PC-9 (cell line): ENCODE measurements at regions not wholly inside any gene's neighbourhood (a gene's known extent, or its start where the extent isn't known, plus 50 kb on each side); places are given as distances from the start of the nearest gene placed in this dataset.

Experiments used
- BruUV-seq: library from RNA; stranded (reverse); fragments of 400-500 nt; replicated peaks from 2 replicates; lab custom pipeline; 2021; lab: Mats Ljungman, UMichigan
- CTCF ChIA-PET: fragments of 300-600 bp; sonication (Branson Sonifier 250); formaldehyde crosslinking; loops from one replicate; lab custom pipeline; 2022; ENCODE audit warnings: antibody characterized with exemption; lab: Charles Lee
- POLR2A ChIA-PET: fragments of 300-600 bp; sonication (Branson Sonifier 250); formaldehyde crosslinking; loops from one replicate; lab custom pipeline; 2022; ENCODE audit warnings: antibody characterized with exemption; ENCODE audit not compliant: unreplicated experiment; lab: Charles Lee
- DNase-seq, 2 experiments: peaks; one replicate each; pipeline versions ENCODE4 v3.0.0 to v3.0.0-alpha.2; 2015 to 2022; ENCODE audit warnings: mixed read lengths in 1 of 2
- H2AFZ ChIP-seq: fragments of 200-600 bp; sonication (generic); 2 replicates; pipeline ENCODE4 v1.8.1; 2017; ENCODE audit warnings: antibody characterized with exemption
- H3F3A ChIP-seq: fragments of 200-600 bp; sonication (generic); 2 replicates; pipeline ENCODE4 v1.8.1; 2017; ENCODE audit warnings: antibody characterized with exemption, mild to moderate bottlenecking, low read depth; ENCODE audit not compliant: insufficient read depth
- H3K27ac ChIP-seq: fragments of 200-600 bp; sonication (generic); 2 replicates; pipeline ENCODE4 v1.6.1; 2016; ENCODE audit warnings: mixed run types
- H3K27me3 ChIP-seq: fragments of 200-600 bp; sonication (generic); 2 replicates; pipeline ENCODE4 v1.6.1; 2016; ENCODE audit warnings: low read depth, mixed run types; ENCODE audit not compliant: insufficient read depth
- H3K36me3 ChIP-seq: fragments of 200-600 bp; sonication (generic); 2 replicates; pipeline ENCODE4 v1.6.1; 2016; ENCODE audit warnings: low read depth, mixed run types
- H3K4me1 ChIP-seq: fragments of 200-600 bp; sonication (generic); replicated peaks from 2 replicates; pipeline ENCODE4 v1.6.1; 2016; ENCODE audit warnings: mixed run types; ENCODE audit not compliant: insufficient read depth
- H3K4me2 ChIP-seq: fragments of 200-600 bp; sonication (generic); 2 replicates; pipeline ENCODE4 v1.6.1; 2017; ENCODE audit warnings: mixed run types
- H3K4me3 ChIP-seq: fragments of 200-600 bp; sonication (generic); 2 replicates; pipeline ENCODE4 v1.6.1; 2016; ENCODE audit warnings: mixed run types
- H3K79me2 ChIP-seq: fragments of 200-600 bp; sonication (generic); 2 replicates; pipeline ENCODE4 v1.6.1; 2017; ENCODE audit warnings: low read depth, mixed run types
- H3K9me2 ChIP-seq: fragments of 200-600 bp; sonication (generic); 2 replicates; pipeline ENCODE4 v1.8.1; 2017; ENCODE audit warnings: mild to moderate bottlenecking; ENCODE audit not compliant: insufficient read depth
- H3K9me3 ChIP-seq: fragments of 200-600 bp; sonication (generic); 2 replicates; pipeline ENCODE4 v1.8.1; 2016; ENCODE audit warnings: low read depth; ENCODE audit not compliant: insufficient read depth
- H4K20me1 ChIP-seq: fragments of 200-600 bp; sonication (generic); 2 replicates; pipeline ENCODE4 v1.8.1; 2017; ENCODE audit not compliant: insufficient read depth
- EZH2 ChIP-seq: fragments of 200-600 bp; sonication (generic); IDR thresholded peaks from 2 replicates; pipeline ENCODE4 v1.8.0; 2017; ENCODE audit warnings: antibody characterized with exemption, low read depth
- intact Hi-C: fragments of 100-400 bp; cut with micrococcal nuclease; formaldehyde crosslinking; loops from one replicate; pipeline ENCODE4 v1.10.0; 2022; ENCODE audit not compliant: unreplicated experiment
- TF ChIP-seq, protein P1 (sequence below): fragments of 200-600 bp; sonication (generic); conservative IDR thresholded peaks from 2 replicates; pipeline ENCODE4 v1.6.1; 2017; ENCODE audit warnings: mixed run types, antibody characterized with exemption, mild to moderate bottlenecking, moderate library complexity

DNA sequence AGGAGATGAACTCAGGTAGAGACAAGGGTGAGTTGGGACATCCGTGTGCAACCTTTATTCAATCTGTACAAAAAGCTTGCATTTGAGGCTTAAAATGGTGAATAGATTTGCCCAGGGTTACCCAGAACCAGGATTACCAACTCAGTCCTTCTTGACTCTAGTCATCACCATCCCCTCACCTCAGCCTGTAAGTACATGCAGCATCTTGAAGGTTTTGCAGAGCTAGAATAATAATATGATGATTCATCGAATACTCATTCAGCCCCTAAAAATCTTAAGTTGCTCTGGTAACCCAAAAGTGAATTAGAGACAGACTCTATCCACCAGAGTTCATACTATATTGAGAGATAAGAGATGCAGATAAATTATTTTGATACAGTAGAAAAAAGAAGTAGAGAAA lies 90.3 kb downstream of the NKX2-1 start:
- Histone ChIP-seq H3F3A (no peaks in the 10 kb centered on the region), H3K27ac (no peak overlapping the region), H2AFZ (no peak overlapping the region), H3K4me3 (no peak overlapping the region), H3K4me2 (no peak overlapping the region), H3K27me3 (no peaks in the 10 kb centered on the region), H3K79me2 (no peaks in the 10 kb centered on the region), H3K36me3 (no peaks in the 10 kb centered on the region), H3K9me3 (no peaks in the 10 kb centered on the region), H4K20me1 (no peaks in the 10 kb centered on the region), H3K9me2 (no peaks in the 10 kb centered on the region), H3K4me1 (no peaks in the 10 kb centered on the region)
- no peak for DNase-seq
- ChIA-PET POLR2A (interaction anchor here (0.6 kb wide), 1 partner anchor 12 kb away, joined by 6 read pairs; no protein-coding TSS in a partner anchor), CTCF (no interaction called here)
- no peak for TF ChIP-seq EZH2
- TF ChIP-seq, protein P1, sequence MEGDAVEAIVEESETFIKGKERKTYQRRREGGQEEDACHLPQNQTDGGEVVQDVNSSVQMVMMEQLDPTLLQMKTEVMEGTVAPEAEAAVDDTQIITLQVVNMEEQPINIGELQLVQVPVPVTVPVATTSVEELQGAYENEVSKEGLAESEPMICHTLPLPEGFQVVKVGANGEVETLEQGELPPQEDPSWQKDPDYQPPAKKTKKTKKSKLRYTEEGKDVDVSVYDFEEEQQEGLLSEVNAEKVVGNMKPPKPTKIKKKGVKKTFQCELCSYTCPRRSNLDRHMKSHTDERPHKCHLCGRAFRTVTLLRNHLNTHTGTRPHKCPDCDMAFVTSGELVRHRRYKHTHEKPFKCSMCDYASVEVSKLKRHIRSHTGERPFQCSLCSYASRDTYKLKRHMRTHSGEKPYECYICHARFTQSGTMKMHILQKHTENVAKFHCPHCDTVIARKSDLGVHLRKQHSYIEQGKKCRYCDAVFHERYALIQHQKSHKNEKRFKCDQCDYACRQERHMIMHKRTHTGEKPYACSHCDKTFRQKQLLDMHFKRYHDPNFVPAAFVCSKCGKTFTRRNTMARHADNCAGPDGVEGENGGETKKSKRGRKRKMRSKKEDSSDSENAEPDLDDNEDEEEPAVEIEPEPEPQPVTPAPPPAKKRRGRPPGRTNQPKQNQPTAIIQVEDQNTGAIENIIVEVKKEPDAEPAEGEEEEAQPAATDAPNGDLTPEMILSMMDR = no peak
- no TSS peak for BruUV-seq
- intact Hi-C loops = no loop called here

DNA sequence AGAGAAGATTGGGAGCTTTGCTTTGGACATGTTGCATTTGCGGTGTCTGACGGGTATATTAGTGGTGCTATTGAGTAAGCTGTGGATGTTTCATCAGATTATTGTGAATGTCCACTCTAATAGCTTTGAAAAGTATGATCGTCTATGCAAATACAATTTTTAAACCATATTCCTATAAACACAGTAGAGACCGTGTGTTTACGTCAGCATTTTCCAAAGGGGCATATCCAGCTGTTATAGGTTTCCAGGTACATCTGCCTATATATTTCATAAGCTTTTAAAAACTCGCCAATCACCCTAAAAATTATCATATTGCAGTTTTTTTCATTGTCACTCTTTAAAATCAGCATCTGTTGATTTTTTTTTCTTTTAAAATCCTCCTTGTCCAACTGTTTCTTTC lies 91.7 kb downstream of the NKX2-1 start:
- no peaks in the 10 kb centered on the region for H3K4me1 ChIP-seq
- no peaks in the 10 kb centered on the region for H3K79me2 ChIP-seq
- no peaks in the 10 kb centered on the region for H3K9me3 ChIP-seq
- H3K4me2 ChIP-seq = no peak overlapping the region
- H3K9me2 ChIP-seq = no peaks in the 10 kb centered on the region
- no peak overlapping the region for H3K27ac ChIP-seq
- CTCF ChIA-PET = no interaction called here
- no peaks in the 10 kb centered on the region for H3K27me3 ChIP-seq
- no peak overlapping the region for H2AFZ ChIP-seq
- BruUV-seq = no TSS peak
- POLR2A ChIA-PET = no interaction called here
- TF ChIP-seq EZH2 = no peak
- TF ChIP-seq, protein P1 = no peak
- no peaks in the 10 kb centered on the region for H4K20me1 ChIP-seq
- no peak overlapping the region for H3K4me3 ChIP-seq
- intact Hi-C loops = no loop called here
- no peaks in the 10 kb centered on the region for H3K36me3 ChIP-seq
- DNase-seq = no peak
- no peaks in the 10 kb centered on the region for H3F3A ChIP-seq

DNA sequence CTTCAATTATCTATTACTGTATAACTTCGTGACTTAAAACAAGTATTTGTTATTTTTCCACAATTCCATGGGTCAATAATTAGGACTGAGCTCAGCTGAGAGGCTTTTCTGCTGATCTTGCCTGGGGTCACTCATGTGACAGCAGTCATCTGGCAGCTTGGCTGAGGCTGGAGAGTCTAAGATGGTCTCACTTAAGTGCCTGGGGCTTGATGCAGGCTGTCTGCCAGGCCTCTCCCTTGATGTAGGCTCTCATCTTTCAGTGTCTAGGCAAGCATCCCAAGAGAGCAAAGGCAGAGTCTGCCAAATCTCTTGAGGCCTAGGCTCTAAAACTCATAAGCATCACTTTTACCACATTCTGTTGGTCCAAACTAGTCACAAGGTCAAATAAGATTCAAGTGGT lies 93.2 kb downstream of the NKX2-1 start:
- H2AFZ ChIP-seq = no peak overlapping the region
- H3K9me2 ChIP-seq = no peaks in the 10 kb centered on the region
- no peak for TF ChIP-seq EZH2
- TF ChIP-seq, protein P1 = no peak
- H3K36me3 ChIP-seq = no peaks in the 10 kb centered on the region
- no peaks in the 10 kb centered on the region for H3K9me3 ChIP-seq
- no peak overlapping the region for H3K27ac ChIP-seq
- H3K79me2 ChIP-seq = no peaks in the 10 kb centered on the region
- H3K4me1 ChIP-seq = no peaks in the 10 kb centered on the region
- no peak for DNase-seq
- no peak overlapping the region for H3K4me2 ChIP-seq
- no peaks in the 10 kb centered on the region for H3F3A ChIP-seq
- intact Hi-C loops = no loop called here
- ChIA-PET CTCF (no interaction called here), POLR2A (no interaction called here)
- no peaks in the 10 kb centered on the region for H4K20me1 ChIP-seq
- no peaks in the 10 kb centered on the region for H3K27me3 ChIP-seq
- H3K4me3 ChIP-seq = no peak overlapping the region
- no TSS peak for BruUV-seq
